Panc1 (cell line): ENCODE measurements at regions not wholly inside any gene's neighbourhood (a gene's known extent, or its start where the extent isn't known, plus 50 kb on each side); places are given as distances from the start of the nearest gene placed in this dataset.

Experiments used
- ATAC-seq: fragments of 200-7000 bp; cut with Tn5 transposase; 2 replicates; pipeline ENCODE4 v1.9.1; 2020; ENCODE audit warnings: mild to moderate bottlenecking, moderate library complexity
- BruUV-seq: library from RNA; stranded (reverse); fragments of 400-500 nt; replicated peaks from 2 replicates; lab custom pipeline; 2021; lab: Mats Ljungman, UMichigan
- CTCF ChIA-PET: fragments of 300-600 bp; sonication (Branson Sonifier 250); formaldehyde crosslinking; loops from one replicate; lab custom pipeline; 2022; ENCODE audit warnings: antibody characterized with exemption; lab: Charles Lee
- POLR2A ChIA-PET: fragments of 300-600 bp; sonication (Branson Sonifier 250); formaldehyde crosslinking; loops from one replicate; lab custom pipeline; 2022; ENCODE audit warnings: antibody characterized with exemption; lab: Charles Lee
- DNase-seq: peaks from one replicate; pipeline ENCODE4 v3.0.0-alpha.2; 2010; ENCODE audit warnings: low read depth, low spot score
- H3K27ac ChIP-seq: 2 replicates; pipeline ENCODE4 v1.5.1; 2011; ENCODE audit warnings: mild to moderate bottlenecking, low read length, inconsistent platforms
- H3K27me3 ChIP-seq: fragments of 200-500 bp; sonication (Bioruptor generic); 2 replicates; pipeline ENCODE4 v1.6.0; 2014; ENCODE audit warnings: low read length, inconsistent platforms; ENCODE audit not compliant: control insufficient read depth, insufficient read depth
- H3K36me3 ChIP-seq: fragments of 200-500 bp; sonication (Bioruptor generic); 2 replicates; pipeline ENCODE4 v1.5.1; 2014; ENCODE audit warnings: inconsistent platforms, mild to moderate bottlenecking, low read length, moderate library complexity; ENCODE audit not compliant: control insufficient read depth, insufficient read depth
- H3K4me1 ChIP-seq: 2 replicates; pipeline ENCODE4 v1.5.1; 2011; ENCODE audit warnings: inconsistent platforms, mild to moderate bottlenecking, low read length, moderate library complexity; ENCODE audit not compliant: control insufficient read depth, insufficient read depth
- H3K4me3 ChIP-seq, 2 experiments: 2 replicates each; pipeline ENCODE4 v1.5.1; 2011 to 2012; ENCODE audit warnings: low read depth in 2 of 2, low read length in 2 of 2, mild to moderate bottlenecking in 2 of 2, inconsistent platforms in 1 of 2, moderate library complexity in 1 of 2
- H3K9me3 ChIP-seq: fragments of 200-500 bp; sonication (Bioruptor generic); 2 replicates; pipeline ENCODE4 v1.5.1; 2014; ENCODE audit warnings: low read depth, mild to moderate bottlenecking, inconsistent platforms, low read length, moderate library complexity; ENCODE audit not compliant: control insufficient read depth, insufficient read depth
- POLR2AphosphoS5 ChIP-seq: IDR thresholded peaks from 2 replicates; pipeline ENCODE4 v1.6.1; 2012; ENCODE audit warnings: mild to moderate bottlenecking, low read depth, low read length, moderate library complexity
- SIN3A ChIP-seq: IDR thresholded peaks from 2 replicates; pipeline ENCODE4 v1.6.1; 2012; ENCODE audit warnings: low read depth, mild to moderate bottlenecking, low read length, moderate library complexity, borderline replicate concordance; ENCODE audit not compliant: insufficient read depth
- TCF7L2 ChIP-seq: IDR thresholded peaks from 2 replicates; pipeline ENCODE4 v1.6.1; 2011; ENCODE audit warnings: mild to moderate bottlenecking, low read depth, low read length, inconsistent platforms
- in situ Hi-C: cut with HindIII; loops from 2 replicates; pipeline ENCODE4 v1.10.0; 2016; ENCODE audit warnings: low sequenced_read_pairs, low pct_unique_long_range_greater_than_20kb
- intact Hi-C: fragments of 100-400 bp; cut with micrococcal nuclease; formaldehyde crosslinking; loops from one replicate; pipeline ENCODE4 v1.10.0; 2022; ENCODE audit not compliant: unreplicated experiment
- TF ChIP-seq, protein P1 (sequence below), 2 experiments: IDR thresholded peaks; 2 replicates each; pipeline ENCODE4 v1.6.1; 2011 to 2012; ENCODE audit warnings: low read depth in 2 of 2, control low read depth in 1 of 2, low read length in 1 of 2, mild to moderate bottlenecking in 1 of 2, moderate library complexity in 1 of 2; ENCODE audit not compliant: insufficient read depth in 1 of 2
- TF ChIP-seq, protein P2 (sequence below): fragments of 450-650 bp; IDR thresholded peaks from 2 replicates; pipeline ENCODE4 v1.5.1; 2017; ENCODE audit warnings: mild to moderate bottlenecking

DNA sequence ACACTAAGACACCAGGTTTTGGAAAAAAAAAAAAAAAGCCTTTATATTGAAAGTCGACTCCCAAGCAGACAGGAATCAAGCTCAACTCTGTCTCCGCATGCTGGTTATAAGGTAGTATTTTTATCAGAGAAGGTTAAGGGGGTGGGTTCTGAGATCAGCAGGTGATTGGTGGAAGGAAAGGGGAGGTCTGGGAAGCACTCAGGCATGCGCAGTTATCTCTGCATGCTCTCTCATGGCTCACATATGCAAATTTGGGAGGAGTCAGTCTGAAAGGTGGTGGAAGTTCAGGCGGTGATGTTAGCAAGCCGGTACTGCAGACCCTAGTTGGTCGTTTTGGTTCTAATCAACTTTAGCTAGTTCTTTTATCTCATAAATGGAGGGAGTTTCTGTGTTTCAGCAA, 357.6 kb upstream of the C16orf82 start:
- Histone ChIP-seq H3K9me3 (no peaks in the 10 kb centered on the region), H3K27me3 (no peaks in the 10 kb centered on the region), H3K27ac (no peak overlapping the region), H3K4me1 (no peaks in the 10 kb centered on the region), H3K36me3 (no peaks in the 10 kb centered on the region), H3K4me3 (no peak overlapping the region)
- ATAC-seq = no peak
- CTCF ChIA-PET = no interaction called here
- POLR2A ChIA-PET = no interaction called here
- DNase-seq = no peak
- intact Hi-C loops = no loop called here
- TF ChIP-seq TCF7L2 (no peak), SIN3A (no peak), POLR2AphosphoS5 (no peak)
- TF ChIP-seq, protein P1, sequence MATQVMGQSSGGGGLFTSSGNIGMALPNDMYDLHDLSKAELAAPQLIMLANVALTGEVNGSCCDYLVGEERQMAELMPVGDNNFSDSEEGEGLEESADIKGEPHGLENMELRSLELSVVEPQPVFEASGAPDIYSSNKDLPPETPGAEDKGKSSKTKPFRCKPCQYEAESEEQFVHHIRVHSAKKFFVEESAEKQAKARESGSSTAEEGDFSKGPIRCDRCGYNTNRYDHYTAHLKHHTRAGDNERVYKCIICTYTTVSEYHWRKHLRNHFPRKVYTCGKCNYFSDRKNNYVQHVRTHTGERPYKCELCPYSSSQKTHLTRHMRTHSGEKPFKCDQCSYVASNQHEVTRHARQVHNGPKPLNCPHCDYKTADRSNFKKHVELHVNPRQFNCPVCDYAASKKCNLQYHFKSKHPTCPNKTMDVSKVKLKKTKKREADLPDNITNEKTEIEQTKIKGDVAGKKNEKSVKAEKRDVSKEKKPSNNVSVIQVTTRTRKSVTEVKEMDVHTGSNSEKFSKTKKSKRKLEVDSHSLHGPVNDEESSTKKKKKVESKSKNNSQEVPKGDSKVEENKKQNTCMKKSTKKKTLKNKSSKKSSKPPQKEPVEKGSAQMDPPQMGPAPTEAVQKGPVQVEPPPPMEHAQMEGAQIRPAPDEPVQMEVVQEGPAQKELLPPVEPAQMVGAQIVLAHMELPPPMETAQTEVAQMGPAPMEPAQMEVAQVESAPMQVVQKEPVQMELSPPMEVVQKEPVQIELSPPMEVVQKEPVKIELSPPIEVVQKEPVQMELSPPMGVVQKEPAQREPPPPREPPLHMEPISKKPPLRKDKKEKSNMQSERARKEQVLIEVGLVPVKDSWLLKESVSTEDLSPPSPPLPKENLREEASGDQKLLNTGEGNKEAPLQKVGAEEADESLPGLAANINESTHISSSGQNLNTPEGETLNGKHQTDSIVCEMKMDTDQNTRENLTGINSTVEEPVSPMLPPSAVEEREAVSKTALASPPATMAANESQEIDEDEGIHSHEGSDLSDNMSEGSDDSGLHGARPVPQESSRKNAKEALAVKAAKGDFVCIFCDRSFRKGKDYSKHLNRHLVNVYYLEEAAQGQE (IDR thresholded peaks at IDR 0.05; ENCODE audit: insufficient read depth in 1 of 2, low read depth in 2 of 2, low read length in 1 of 2) = no peak
- TF ChIP-seq, protein P2, sequence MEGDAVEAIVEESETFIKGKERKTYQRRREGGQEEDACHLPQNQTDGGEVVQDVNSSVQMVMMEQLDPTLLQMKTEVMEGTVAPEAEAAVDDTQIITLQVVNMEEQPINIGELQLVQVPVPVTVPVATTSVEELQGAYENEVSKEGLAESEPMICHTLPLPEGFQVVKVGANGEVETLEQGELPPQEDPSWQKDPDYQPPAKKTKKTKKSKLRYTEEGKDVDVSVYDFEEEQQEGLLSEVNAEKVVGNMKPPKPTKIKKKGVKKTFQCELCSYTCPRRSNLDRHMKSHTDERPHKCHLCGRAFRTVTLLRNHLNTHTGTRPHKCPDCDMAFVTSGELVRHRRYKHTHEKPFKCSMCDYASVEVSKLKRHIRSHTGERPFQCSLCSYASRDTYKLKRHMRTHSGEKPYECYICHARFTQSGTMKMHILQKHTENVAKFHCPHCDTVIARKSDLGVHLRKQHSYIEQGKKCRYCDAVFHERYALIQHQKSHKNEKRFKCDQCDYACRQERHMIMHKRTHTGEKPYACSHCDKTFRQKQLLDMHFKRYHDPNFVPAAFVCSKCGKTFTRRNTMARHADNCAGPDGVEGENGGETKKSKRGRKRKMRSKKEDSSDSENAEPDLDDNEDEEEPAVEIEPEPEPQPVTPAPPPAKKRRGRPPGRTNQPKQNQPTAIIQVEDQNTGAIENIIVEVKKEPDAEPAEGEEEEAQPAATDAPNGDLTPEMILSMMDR = no peak
- BruUV-seq = no TSS peak
- in situ Hi-C loops = no loop called here

DNA sequence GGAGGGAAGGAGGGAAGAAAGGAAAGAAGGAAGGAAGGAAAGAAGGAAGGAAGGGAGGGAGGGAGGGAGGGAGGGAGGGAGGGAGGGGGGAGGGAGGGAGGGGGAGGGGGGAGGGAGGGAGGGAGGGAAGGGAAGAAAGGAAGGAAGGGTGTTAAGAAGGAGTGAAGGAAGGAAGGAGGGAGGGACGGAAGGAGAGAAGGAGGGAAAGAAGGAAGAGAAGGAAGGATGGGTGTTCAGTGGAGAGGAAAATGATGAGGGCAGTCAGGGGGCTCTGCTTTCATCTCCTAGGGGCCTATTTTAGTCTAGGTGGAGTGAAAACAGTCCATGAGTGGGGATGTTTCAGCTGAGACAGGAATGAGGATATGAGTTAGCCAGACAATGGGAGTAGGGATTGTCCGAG, 357.0 kb upstream of the C16orf82 start:
- intact Hi-C loops (no loop called here), in situ Hi-C loops (no loop called here)
- POLR2A ChIA-PET = no interaction called here
- Histone ChIP-seq H3K27me3 (no peaks in the 10 kb centered on the region), H3K4me3 (no peak overlapping the region), H3K36me3 (no peaks in the 10 kb centered on the region), H3K4me1 (no peaks in the 10 kb centered on the region), H3K27ac (no peak overlapping the region), H3K9me3 (no peaks in the 10 kb centered on the region)
- ATAC-seq = no peak
- TF ChIP-seq SIN3A = no peak
- no peak for TF ChIP-seq TCF7L2
- TF ChIP-seq POLR2AphosphoS5 = no peak
- TF ChIP-seq, protein P2 = no peak
- TF ChIP-seq, protein P1 (IDR thresholded peaks at IDR 0.05; ENCODE audit: insufficient read depth in 1 of 2, low read depth in 2 of 2, low read length in 1 of 2) = no peak
- no peak for DNase-seq
- CTCF ChIA-PET = no interaction called here
- BruUV-seq = no TSS peak
